ENCODE measurements at regions not wholly inside any gene's neighbourhood (a gene's known extent, or its start where the extent isn't known, plus 50 kb on each side); places are given as distances from the start of the nearest gene placed in this dataset.

- TF ChIP-seq CTCF (IDR thresholded peaks at IDR 0.05) (no peak), POLR2A (IDR thresholded peaks at IDR 0.05) (no peak), EP300 (IDR thresholded peaks at IDR 0.05) (no peak)
These were observed 119.4 kb downstream of the KCNJ2 start for GRCh38 chr17:70288540-70289290.

Data from stomach (tissue), 4 donors.